ENCODE measurements at regions not wholly inside any gene's neighbourhood (a gene's known extent, or its start where the extent isn't known, plus 50 kb on each side); places are given as distances from the start of the nearest gene placed in this dataset.

DNA sequence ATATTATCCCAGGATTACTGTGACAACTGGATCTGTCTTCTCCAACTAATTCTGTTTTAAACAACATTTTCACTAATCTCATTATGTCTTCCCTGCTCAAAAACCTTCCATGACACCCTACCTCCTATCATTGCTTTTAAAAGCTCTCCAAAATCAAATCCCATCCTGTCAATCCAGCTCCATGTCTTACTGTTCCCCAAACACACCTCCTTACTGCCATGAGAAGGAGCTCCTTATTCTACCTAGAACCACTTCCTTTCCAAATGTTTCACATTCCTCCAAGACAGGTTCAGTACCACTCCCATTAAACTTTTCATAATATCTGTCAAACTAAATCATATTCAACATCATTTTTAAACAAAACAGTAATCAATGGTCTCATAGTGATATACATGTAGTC is 66.9 kb upstream of the WDR17 start:
- H3K4me2 ChIP-seq (ENCODE audit: low read length) = no peak overlapping the region
- no peak overlapping the region for H3K9ac ChIP-seq (ENCODE audit: low read length)
- peaks cover 10% of the 10 kb centered on the region for H3K4me1 ChIP-seq (ENCODE audit: low read length)
- no peak for TF ChIP-seq EZH2phosphoT487 (IDR thresholded peaks at IDR 0.05; ENCODE audit: low read depth)
- TF ChIP-seq, protein P1, sequence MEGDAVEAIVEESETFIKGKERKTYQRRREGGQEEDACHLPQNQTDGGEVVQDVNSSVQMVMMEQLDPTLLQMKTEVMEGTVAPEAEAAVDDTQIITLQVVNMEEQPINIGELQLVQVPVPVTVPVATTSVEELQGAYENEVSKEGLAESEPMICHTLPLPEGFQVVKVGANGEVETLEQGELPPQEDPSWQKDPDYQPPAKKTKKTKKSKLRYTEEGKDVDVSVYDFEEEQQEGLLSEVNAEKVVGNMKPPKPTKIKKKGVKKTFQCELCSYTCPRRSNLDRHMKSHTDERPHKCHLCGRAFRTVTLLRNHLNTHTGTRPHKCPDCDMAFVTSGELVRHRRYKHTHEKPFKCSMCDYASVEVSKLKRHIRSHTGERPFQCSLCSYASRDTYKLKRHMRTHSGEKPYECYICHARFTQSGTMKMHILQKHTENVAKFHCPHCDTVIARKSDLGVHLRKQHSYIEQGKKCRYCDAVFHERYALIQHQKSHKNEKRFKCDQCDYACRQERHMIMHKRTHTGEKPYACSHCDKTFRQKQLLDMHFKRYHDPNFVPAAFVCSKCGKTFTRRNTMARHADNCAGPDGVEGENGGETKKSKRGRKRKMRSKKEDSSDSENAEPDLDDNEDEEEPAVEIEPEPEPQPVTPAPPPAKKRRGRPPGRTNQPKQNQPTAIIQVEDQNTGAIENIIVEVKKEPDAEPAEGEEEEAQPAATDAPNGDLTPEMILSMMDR (IDR thresholded peaks at IDR 0.05; ENCODE audit: low read depth, low read length) = no peak
- no peaks in the 10 kb centered on the region for H3K36me3 ChIP-seq (replicated peaks; ENCODE audit: low read depth, low read length)
- H3K9me3 ChIP-seq (ENCODE audit: insufficient read depth, low read length) = no peaks in the 10 kb centered on the region
- H2AFZ ChIP-seq (ENCODE audit: low read depth, low read length) = no peak overlapping the region
- H3K27ac ChIP-seq (ENCODE audit: low read length) = no peak overlapping the region
- H4K20me1 ChIP-seq (ENCODE audit: insufficient read depth, low read length) = no peaks in the 10 kb centered on the region
- no peaks in the 10 kb centered on the region for H3K27me3 ChIP-seq (ENCODE audit: low read depth, low read length)
- no peaks in the 10 kb centered on the region for H3K79me2 ChIP-seq (ENCODE audit: low read length)
- no peak overlapping the region for H3K4me3 ChIP-seq (ENCODE audit: low read length)

DNA sequence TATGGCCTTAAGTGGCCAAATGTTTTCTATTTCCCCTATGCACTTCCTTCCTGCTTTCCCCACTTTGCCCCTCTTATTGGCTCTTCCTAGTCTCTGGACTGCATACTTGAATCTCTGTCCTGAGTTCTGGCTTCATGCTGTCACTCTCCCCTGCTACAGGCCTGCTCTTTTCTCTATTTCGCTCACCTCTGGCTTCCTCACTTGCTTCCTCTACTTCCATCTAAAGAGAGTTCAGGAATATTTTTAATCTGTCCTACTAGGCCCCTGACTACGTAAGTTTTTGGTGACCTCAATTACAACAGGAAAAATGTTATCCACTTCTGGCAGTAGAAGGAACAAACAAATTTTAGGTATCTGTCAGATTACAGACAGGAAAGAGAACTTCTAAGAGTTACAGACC is 65.7 kb upstream of the WDR17 start:
- TF ChIP-seq, protein P1 (IDR thresholded peaks at IDR 0.05; ENCODE audit: low read depth, low read length) = no peak
- TF ChIP-seq EZH2phosphoT487 (IDR thresholded peaks at IDR 0.05; ENCODE audit: low read depth) = no peak
- H3K4me2 ChIP-seq (ENCODE audit: low read length) = no peak overlapping the region

DNA sequence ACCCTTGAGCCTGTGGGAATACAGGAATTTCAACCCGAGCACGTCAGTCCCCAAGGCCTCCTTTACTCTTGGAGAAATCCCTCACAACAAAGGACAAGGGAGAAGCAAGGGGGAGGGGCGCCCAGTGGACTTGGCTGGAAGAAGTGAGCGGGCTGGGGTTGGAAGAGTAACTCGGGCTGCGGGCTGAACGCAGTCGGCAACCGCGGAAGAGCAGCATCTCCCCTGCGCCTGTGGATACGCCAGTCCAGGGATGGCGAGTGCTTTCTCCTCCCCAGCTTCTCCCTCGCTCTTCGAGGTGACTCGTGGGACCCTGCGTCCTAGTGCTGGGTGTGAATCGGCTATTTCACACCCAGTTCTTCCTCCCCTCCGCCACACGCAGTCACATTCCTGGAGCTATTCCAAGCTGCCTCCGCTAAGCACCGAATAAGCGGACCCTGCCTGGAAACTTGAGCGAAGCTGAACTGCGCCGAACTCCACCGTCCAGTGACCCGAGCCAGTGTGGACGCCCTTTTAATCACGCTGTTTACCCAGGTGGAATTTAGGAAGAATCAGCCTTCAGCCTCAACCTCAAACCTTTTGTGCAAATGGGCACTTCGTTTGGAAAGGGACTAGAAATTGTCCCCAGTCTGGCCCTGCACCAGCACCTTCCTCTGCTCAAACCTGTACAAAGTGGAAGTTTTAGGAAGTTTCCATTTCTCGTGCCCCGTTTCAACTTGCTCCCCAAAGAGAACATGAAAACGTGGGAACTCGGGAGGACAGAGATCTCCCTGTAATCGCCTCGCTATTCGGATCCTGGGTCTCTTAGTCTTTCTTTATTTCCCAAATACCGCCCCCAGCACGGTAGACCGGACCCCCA is 64.3 kb upstream of the WDR17 start:
- TF ChIP-seq EZH2phosphoT487 (IDR thresholded peaks at IDR 0.05; ENCODE audit: low read depth) = no peak
- TF ChIP-seq, protein P1 (IDR thresholded peaks at IDR 0.05; ENCODE audit: low read depth, low read length) = no peak
- no peak overlapping the region for H3K27ac ChIP-seq (ENCODE audit: low read length)
- H3K9me3 ChIP-seq (ENCODE audit: insufficient read depth, low read length) = no peaks in the 10 kb centered on the region
- H3K4me3 ChIP-seq (ENCODE audit: low read length) = peak overlapping the region; percentile 81
- H4K20me1 ChIP-seq (ENCODE audit: insufficient read depth, low read length) = no peaks in the 10 kb centered on the region
- peaks cover 10% of the 10 kb centered on the region for H3K4me1 ChIP-seq (ENCODE audit: low read length)
- no peaks in the 10 kb centered on the region for H3K27me3 ChIP-seq (ENCODE audit: low read depth, low read length)
- H3K9ac ChIP-seq (ENCODE audit: low read length) = peak overlapping the region; percentile 52
- H3K4me2 ChIP-seq (ENCODE audit: low read length) = peak overlapping the region; percentile 99
- H3K36me3 ChIP-seq (replicated peaks; ENCODE audit: low read depth, low read length) = no peaks in the 10 kb centered on the region
- H2AFZ ChIP-seq (ENCODE audit: low read depth, low read length) = peak overlapping the region; percentile 77
- no peaks in the 10 kb centered on the region for H3K79me2 ChIP-seq (ENCODE audit: low read length)

More for the DNA sequence above, 65.7 kb upstream of the WDR17 start:
- Histone ChIP-seq H3K9me3 (ENCODE audit: insufficient read depth, low read length) (no peaks in the 10 kb centered on the region), H3K36me3 (replicated peaks; ENCODE audit: low read depth, low read length) (no peaks in the 10 kb centered on the region), H3K4me3 (ENCODE audit: low read length) (no peak overlapping the region), H3K4me1 (ENCODE audit: low read length) (peaks cover 10% of the 10 kb centered on the region), H3K27me3 (ENCODE audit: low read depth, low read length) (no peaks in the 10 kb centered on the region), H2AFZ (ENCODE audit: low read depth, low read length) (no peak overlapping the region), H3K79me2 (ENCODE audit: low read length) (no peaks in the 10 kb centered on the region), H3K27ac (ENCODE audit: low read length) (no peak overlapping the region), H3K9ac (ENCODE audit: low read length) (no peak overlapping the region), H4K20me1 (ENCODE audit: insufficient read depth, low read length) (no peaks in the 10 kb centered on the region)

DNA sequence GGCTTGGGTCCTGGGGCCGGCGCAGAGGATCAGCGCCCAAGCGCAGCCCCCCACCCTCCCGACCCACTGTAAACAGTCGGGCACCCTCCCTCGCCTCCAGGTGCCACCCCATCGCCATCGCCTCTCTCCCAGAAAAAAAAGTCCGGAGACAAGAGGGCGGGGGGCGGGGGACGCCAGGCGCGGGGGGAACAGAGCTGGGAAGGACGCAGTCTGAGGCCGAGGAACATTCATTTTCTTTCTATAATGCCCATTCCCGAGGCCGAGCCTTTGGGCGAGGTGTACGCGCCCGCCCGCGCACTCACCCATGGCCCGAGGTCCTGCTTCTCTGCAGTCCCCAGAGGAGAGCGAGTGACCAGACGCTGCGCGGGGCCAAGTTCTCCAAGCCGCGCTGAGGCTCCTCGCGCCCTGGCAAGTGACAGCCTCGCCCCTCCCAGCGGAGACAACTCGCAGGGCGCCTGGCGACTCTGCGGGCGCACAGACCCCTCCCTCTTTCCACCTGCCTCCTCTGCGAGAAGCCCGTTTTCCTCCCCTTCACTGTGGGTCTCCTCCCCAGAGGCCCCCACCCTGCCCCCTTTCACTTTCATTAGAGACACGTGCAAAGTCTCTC is 63.5 kb upstream of the WDR17 start:
- no peaks in the 10 kb centered on the region for H3K9me3 ChIP-seq (ENCODE audit: insufficient read depth, low read length)
- H3K4me3 ChIP-seq (ENCODE audit: low read length) = peak overlapping the region; percentile 81
- H3K4me2 ChIP-seq (ENCODE audit: low read length) = peak overlapping the region; percentile 99
- H2AFZ ChIP-seq (ENCODE audit: low read depth, low read length) = peak overlapping the region; percentile 77
- peaks cover 10% of the 10 kb centered on the region for H3K4me1 ChIP-seq (ENCODE audit: low read length)
- H3K79me2 ChIP-seq (ENCODE audit: low read length) = no peaks in the 10 kb centered on the region
- no peak for TF ChIP-seq EZH2phosphoT487 (IDR thresholded peaks at IDR 0.05; ENCODE audit: low read depth)
- TF ChIP-seq, protein P1 (IDR thresholded peaks at IDR 0.05; ENCODE audit: low read depth, low read length) = no peak
- no peaks in the 10 kb centered on the region for H4K20me1 ChIP-seq (ENCODE audit: insufficient read depth, low read length)
- H3K9ac ChIP-seq (ENCODE audit: low read length) = peak overlapping the region; percentile 52
- no peaks in the 10 kb centered on the region for H3K36me3 ChIP-seq (replicated peaks; ENCODE audit: low read depth, low read length)
- H3K27me3 ChIP-seq (ENCODE audit: low read depth, low read length) = no peaks in the 10 kb centered on the region
- no peak overlapping the region for H3K27ac ChIP-seq (ENCODE audit: low read length)

Measured in OCI-LY3 (cell line).